Suprapubic skin (tissue), 4 donors: ENCODE measurements at regions not wholly inside any gene's neighbourhood (a gene's known extent, or its start where the extent isn't known, plus 50 kb on each side); places are given as distances from the start of the nearest gene placed in this dataset.

Source experiments
- DNase-seq, 2 donors: peaks; one replicate each; pipeline ENCODE4 v3.0.0-alpha.2; 2019; ENCODE audit warnings: low spot score in 2 of 2
- H3K27ac ChIP-seq: fragments of 200-600 bp; sonication (generic); one replicate; pipeline ENCODE4 v1.5.1; 2019
- H3K27me3 ChIP-seq: fragments of 200-600 bp; sonication (generic); one replicate; pipeline ENCODE4 v1.5.1; 2019
- H3K36me3 ChIP-seq: fragments of 200-600 bp; sonication (generic); one replicate; pipeline ENCODE4 v1.5.1; 2019
- H3K4me1 ChIP-seq: fragments of 200-600 bp; sonication (generic); one replicate; pipeline ENCODE4 v1.5.1; 2019
- H3K4me3 ChIP-seq: fragments of 200-600 bp; sonication (generic); one replicate; pipeline ENCODE4 v1.5.1; 2019; ENCODE audit warnings: mild to moderate bottlenecking
- H3K9me3 ChIP-seq: fragments of 200-600 bp; sonication (generic); one replicate; pipeline ENCODE4 v1.5.1; 2019
- CTCF ChIP-seq, 2 donors: fragments of 200-600 bp in 1 of 2; fragments of 450-650 bp in 1 of 2; sonication (generic) in 1 of 2; IDR thresholded peaks; one replicate each; pipeline ENCODE4 v1.5.1; 2016 to 2019; ENCODE audit warnings: antibody characterized with exemption in 2 of 2, mild to moderate bottlenecking in 1 of 2, moderate library complexity in 1 of 2
- EP300 ChIP-seq: sonication (generic); formaldehyde crosslinking; IDR thresholded peaks from one replicate; pipeline ENCODE4 v1.6.1; 2017; ENCODE audit warnings: antibody characterized with exemption
- POLR2A ChIP-seq, 2 donors: fragments of 450-650 bp; IDR thresholded peaks; one replicate each; pipeline ENCODE4 v1.6.1; 2017; ENCODE audit warnings: antibody characterized with exemption in 2 of 2, mild to moderate bottlenecking in 2 of 2, moderate library complexity in 2 of 2
- POLR2AphosphoS5 ChIP-seq, 3 donors: sonication (generic); formaldehyde crosslinking; IDR thresholded peaks; one replicate each; pipeline ENCODE4 v1.6.1; 2017; ENCODE audit warnings: antibody characterized with exemption in 3 of 3
- WGBS: methylation state at CpG from one replicate; pipeline ENCODE4 v1.1.5; 2018; 5-methylcytosine and 5-hydroxymethylcytosine counted together

GRCh38 chr15:93477721-93478120, 388.7 kb upstream of the RGMA start:
- Histone ChIP-seq H3K27me3 (no peaks in the 10 kb centered on the region), H3K4me3 (no peak overlapping the region), H3K36me3 (no peaks in the 10 kb centered on the region), H3K9me3 (no peaks in the 10 kb centered on the region), H3K4me1 (peaks cover 10% of the 10 kb centered on the region), H3K27ac (no peak overlapping the region)
- 68% methylated on average over 4 of the region's 4 CpGs for WGBS
- no peak for DNase-seq
- TF ChIP-seq POLR2A (IDR thresholded peaks at IDR 0.05) = no peak
- TF ChIP-seq CTCF (IDR thresholded peaks at IDR 0.05) = no peak
- TF ChIP-seq EP300 = no peak
- no peak for TF ChIP-seq POLR2AphosphoS5 (IDR thresholded peaks at IDR 0.05)

DNA sequence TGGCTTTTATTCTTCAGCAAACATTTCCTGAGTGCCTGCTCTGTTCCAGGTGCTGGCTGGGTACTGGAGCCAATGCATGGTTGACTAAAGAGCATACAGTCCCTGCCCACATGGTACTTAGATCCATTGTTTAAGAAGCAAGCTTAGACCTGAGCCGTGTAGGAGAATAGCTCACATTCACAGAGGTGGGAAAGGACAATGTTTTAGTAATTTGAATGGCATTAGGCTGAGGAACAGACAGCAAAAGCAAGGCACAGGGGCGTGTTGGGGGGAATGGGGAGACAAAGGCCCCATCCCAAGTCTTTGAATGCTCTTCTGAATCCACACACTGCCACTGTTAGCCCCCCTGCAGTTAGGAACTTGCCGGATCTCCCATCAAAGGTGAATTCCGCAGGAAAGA, 388.2 kb upstream of the RGMA start:
- DNase-seq = no peak
- H3K27ac ChIP-seq = no peak overlapping the region
- H3K4me1 ChIP-seq = peaks cover 10% of the 10 kb centered on the region
- H3K27me3 ChIP-seq = no peaks in the 10 kb centered on the region
- H3K4me3 ChIP-seq = no peak overlapping the region
- WGBS = 56% methylated on average over 4 of the region's 4 CpGs
- TF ChIP-seq POLR2A (IDR thresholded peaks at IDR 0.05) = no peak
- no peak for TF ChIP-seq POLR2AphosphoS5 (IDR thresholded peaks at IDR 0.05)
- no peak for TF ChIP-seq CTCF (IDR thresholded peaks at IDR 0.05)
- TF ChIP-seq EP300 = no peak
- no peaks in the 10 kb centered on the region for H3K36me3 ChIP-seq
- H3K9me3 ChIP-seq = no peaks in the 10 kb centered on the region

DNA sequence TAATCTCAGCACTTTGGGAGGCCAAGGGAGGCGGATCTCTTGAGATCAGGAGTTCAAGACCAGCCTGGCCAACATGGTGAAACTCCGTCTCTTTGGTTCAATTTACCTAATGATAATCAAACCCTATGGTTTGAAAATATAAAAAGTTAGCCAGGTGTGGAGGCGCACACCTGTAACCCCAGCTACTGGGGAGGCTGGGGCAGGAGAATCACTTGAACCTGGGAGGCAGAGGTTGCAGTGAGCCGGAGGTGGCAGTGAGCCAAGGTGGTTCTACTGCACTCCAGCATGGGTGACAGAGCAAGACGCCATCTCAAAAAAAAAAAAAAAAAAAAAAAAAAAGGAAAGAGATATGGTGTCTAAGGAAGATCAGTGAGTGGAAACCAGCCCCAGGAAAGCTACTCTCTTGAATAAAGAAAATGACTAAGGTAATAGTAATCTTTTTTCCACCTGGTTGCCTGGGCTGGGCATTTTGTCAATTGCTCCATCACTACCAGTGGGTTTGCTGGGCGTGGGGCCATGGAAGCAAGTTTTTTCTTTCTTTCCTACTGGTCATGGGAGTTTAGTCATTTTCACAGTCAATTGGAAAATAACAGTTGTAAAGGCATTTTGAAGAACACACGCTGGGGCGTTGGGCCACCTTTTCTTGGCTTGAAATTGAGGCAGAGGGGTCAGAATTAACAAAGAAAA, 387.6 kb upstream of the RGMA start:
- H3K27ac ChIP-seq = no peak overlapping the region
- H3K4me1 ChIP-seq = peaks cover 10% of the 10 kb centered on the region
- DNase-seq = no peak
- no peaks in the 10 kb centered on the region for H3K9me3 ChIP-seq
- H3K36me3 ChIP-seq = no peaks in the 10 kb centered on the region
- TF ChIP-seq CTCF (IDR thresholded peaks at IDR 0.05) (no peak), POLR2AphosphoS5 (IDR thresholded peaks at IDR 0.05) (no peak), EP300 (no peak), POLR2A (IDR thresholded peaks at IDR 0.05) (no peak)
- 72% methylated on average over 8 of the region's 8 CpGs for WGBS
- H3K4me3 ChIP-seq = no peak overlapping the region
- no peaks in the 10 kb centered on the region for H3K27me3 ChIP-seq

GRCh38 chr15:93474728-93475127, 385.7 kb upstream of the RGMA start:
- no peaks in the 10 kb centered on the region for H3K36me3 ChIP-seq
- 77% methylated on average over 9 of the region's 9 CpGs for WGBS
- H3K27me3 ChIP-seq = no peaks in the 10 kb centered on the region
- H3K9me3 ChIP-seq = no peaks in the 10 kb centered on the region
- no peak overlapping the region for H3K27ac ChIP-seq
- peaks cover 4% of the 10 kb centered on the region for H3K4me1 ChIP-seq
- DNase-seq = no peak
- TF ChIP-seq CTCF (IDR thresholded peaks at IDR 0.05) (no peak), POLR2A (IDR thresholded peaks at IDR 0.05) (no peak), POLR2AphosphoS5 (IDR thresholded peaks at IDR 0.05) (no peak), EP300 (no peak)
- no peak overlapping the region for H3K4me3 ChIP-seq

- Histone ChIP-seq H3K27ac (no peak overlapping the region), H3K4me3 (no peak overlapping the region), H3K4me1 (peaks cover 7% of the 10 kb centered on the region), H3K27me3 (no peaks in the 10 kb centered on the region), H3K9me3 (no peaks in the 10 kb centered on the region), H3K36me3 (no peaks in the 10 kb centered on the region)
- no peak for TF ChIP-seq POLR2AphosphoS5 (IDR thresholded peaks at IDR 0.05)
- TF ChIP-seq EP300 = no peak
- no peak for TF ChIP-seq CTCF (IDR thresholded peaks at IDR 0.05)
- no peak for TF ChIP-seq POLR2A (IDR thresholded peaks at IDR 0.05)
- WGBS = 86% methylated on average over 12 of the region's 12 CpGs
- no peak for DNase-seq
Observed at GRCh38 chr15:93469994-93470393, 381.0 kb upstream of the RGMA start.
